GM21717 (cell line): ENCODE measurements at regions not wholly inside any gene's neighbourhood (a gene's known extent, or its start where the extent isn't known, plus 50 kb on each side); places are given as distances from the start of the nearest gene placed in this dataset.
"Not testable (repeated sequence)": the region's sequence is repeated elsewhere in the genome, so short reads cannot be mapped to it uniquely, and the experiment has no call there.

Experiments used
- ATAC-seq: cut with Tn5 transposase; IDR thresholded peaks from one replicate; pipeline ENCODE4 v1.9.1; 2021; ENCODE audit warnings: mild to moderate bottlenecking, moderate library complexity; ENCODE audit not compliant: unreplicated experiment

DNA sequence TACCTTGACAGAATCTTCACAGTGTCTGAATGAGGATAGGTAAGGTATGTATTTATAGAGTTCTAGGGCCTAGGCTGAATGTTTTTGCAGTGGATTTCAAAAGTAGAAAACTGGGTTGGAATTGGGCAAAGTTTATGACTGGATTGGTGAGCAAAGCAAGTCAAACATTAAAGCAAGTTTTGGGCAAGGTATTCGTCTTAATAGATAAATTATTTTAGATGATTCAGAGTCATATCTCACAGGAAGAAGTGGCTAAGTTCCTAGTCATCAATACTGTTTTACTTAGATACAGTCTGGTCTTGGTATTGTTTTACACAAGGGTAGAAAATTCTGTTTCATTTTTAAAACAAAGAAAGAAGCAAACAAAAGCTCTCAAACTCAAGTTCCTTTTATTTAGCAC lies 284.1 kb upstream of the EPHA7 start:
- no peak for ATAC-seq

DNA sequence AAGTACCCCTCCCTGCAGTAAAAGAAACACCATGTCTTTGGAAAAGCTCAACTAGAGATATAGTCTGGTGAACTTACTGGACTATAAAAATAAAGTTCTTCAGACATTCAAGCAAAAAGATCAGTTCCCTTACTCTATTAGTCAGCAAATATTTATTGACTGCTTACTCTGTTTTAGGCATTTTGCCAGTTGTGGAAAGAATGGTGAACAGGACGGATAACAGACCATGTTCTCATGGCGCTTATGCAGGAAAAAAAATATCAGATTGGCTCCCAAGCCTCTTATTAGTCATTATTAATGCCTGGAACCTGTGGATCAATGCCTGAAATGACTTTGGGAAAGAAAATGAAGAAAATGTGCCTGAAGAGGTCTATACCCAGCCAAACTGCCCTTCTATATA lies 282.2 kb upstream of the EPHA7 start:
- ATAC-seq = no peak

DNA sequence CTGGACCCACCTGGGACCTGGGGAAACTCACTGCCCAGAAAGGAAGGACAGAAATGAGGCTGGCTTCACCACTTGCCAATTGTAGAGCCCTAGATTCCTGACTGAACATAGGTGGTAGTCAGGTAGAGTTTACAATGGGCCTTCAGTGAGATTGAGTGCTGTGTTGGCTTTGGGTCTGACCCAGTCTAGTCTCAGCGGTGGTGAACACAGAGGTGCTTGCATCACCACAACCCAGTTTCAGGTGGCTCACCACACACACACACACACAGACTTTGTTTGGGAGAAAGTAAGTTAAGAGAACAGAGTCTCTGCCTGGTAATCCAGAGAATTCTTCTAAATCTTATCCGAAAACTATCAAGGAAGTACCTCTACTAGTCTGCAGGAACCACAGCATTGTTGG lies 266.1 kb upstream of the EPHA7 start:
- no peak for ATAC-seq

DNA sequence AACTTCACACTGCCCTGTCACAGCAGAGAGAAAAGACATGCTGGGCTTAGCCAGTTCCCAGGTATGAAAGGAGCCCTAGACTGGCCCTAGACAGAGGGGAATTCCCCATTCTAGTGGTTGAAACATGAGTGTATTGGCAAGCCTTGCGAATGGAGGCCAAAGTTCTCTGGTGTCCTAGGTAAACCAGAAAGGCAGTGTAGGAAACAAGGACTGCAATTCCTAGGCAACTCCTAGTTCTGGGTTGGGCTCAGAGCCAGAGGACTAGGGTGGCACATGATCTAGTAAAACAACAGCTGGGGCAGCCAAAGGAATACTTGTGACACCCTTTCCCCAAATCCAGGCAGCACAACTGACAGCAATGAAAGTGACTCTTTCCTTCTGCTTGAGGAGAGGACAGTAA lies 265.0 kb upstream of the EPHA7 start:
- ATAC-seq = no peak

DNA sequence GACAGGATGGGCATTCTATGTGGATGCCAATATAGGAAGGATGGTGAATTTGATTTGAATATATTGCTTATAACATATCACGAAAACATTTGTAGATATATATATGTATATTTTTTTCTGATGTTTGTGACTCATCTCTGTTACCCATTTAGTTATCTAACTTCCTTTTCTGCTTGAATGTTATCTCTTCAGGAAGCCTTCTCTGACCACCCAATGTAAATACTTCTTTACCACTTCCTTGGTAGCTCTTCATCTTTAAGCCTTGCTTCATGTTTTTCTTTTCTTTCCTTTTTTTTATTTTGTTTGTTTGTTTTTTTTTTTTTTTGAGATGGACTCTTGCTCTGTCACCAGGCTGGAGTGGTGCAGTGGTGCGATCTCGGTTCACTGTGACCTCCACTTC lies 260.5 kb upstream of the EPHA7 start:
- no peak for ATAC-seq

DNA sequence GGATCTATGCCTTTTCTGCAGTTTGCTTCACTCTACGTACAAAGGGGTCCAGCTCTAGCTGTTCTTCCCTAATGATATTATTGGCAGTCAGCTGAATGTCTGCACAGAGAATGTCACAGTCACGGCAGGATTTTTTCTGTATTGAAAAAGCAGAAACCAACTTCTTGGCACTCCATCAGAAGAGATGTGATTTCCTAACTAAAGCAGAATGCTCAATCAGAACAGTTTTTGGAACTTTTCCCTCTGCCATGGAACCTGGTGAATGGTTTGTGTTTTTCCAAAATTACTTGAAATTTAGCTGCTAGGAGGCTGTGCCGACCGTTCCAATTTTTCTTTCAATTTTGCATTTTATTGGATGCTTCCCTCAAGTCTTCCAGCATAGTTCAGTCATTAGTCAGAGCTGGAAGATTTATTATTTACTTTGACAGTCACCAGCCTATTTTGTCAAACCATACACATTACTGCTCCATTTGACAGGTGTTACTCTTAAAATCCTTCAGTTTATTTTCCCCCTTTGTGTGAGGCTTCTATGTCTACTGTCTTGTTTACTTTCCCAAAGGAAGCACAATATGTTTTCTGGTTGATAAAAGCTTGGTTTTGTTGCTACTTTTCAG lies 259.6 kb upstream of the EPHA7 start:
- ATAC-seq = no peak

DNA sequence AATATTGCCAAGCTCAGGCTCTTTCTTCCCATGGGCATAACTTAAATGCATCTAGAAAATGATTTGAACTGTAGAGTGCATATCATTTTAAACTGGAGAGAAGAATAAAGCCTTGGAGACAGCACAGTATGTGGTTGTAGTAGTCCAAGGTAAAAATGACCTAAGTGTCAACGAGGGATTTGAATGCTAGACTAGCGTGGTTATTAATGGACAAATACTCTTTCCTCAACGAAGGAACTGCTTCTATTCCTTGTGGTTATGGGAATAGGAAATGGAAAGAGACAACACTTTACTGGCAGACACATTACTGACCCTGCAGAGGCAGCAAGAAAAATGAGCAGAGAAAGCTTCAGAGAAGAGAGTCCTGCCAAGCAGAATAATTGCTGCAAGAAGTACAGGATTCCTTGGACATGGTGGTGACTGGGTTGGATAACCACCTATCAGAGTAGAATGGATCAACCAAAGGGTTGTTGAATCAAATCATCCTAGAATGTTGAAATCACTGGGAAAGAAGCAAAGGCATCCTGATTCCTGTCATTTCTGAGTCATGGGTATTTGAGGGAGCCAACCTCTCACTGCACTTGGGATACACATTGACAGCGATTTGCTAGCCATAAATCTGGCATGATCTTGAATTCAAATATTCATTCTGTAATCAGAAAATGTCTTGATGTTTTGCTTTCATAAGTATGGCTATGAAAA lies 258.1 kb upstream of the EPHA7 start:
- no peak for ATAC-seq

DNA sequence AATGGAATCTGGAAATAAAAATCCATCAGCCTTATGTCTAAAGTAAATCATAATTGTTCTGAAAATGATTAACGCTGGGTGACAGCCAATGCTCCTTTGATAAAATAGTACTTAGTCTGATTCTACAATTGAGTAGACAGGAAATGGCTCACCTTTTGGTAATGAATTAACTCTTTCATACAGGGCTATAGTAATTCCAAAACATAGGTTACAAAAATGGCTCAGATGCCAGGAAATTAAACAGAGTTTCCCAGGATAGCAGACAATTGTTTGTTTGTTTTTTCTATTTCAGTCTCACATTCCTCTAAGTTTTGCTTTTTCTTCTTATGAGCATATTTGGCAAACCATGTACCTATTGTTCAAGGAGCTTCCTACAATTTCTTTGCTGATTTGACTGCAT lies 257.2 kb upstream of the EPHA7 start:
- no peak for ATAC-seq

DNA sequence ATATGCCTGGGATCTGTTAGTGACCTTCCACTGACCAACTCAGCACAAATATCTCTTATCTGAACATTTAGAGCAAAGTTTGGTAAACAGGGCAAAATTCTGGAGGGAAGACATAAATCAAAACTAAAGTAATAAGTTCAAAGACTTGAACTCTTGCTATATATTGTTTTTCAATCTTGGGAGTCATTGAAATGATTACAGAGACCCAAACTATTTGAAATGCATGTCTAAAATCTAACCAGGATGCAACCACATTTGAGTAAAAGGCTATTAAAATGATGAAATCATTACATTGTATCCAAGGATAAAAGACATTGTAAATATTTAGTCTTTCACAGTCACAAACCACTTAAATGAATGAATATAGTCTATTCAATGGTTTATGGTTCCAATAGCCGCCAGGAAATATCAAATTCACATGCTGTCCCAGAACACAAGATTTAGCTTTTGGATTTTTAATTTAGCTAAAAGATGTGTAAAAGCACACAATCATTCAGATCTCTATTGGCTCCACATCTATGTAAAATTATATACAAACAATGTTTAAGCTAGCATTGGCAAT lies 256.6 kb upstream of the EPHA7 start:
- no peak for ATAC-seq

DNA sequence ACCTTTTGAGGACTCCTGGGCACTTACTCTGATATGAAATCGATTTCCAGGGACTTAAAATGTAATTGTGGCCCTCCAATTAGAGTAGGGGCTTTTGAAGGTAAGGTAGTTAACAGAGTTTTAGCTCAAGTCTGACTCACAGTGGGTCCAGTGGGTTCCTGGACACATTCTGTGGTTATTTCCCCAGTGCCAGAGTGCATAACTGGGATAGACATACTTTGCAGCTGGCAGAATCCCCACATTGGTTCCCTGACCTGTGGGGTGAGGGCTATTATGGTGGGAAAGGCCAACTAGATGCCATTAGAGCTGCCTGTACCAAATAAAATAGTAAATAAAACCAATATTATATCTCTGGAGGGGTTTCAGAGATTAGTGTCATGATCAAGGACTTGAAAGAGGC lies 243.8 kb upstream of the EPHA7 start:
- ATAC-seq = no peak

DNA sequence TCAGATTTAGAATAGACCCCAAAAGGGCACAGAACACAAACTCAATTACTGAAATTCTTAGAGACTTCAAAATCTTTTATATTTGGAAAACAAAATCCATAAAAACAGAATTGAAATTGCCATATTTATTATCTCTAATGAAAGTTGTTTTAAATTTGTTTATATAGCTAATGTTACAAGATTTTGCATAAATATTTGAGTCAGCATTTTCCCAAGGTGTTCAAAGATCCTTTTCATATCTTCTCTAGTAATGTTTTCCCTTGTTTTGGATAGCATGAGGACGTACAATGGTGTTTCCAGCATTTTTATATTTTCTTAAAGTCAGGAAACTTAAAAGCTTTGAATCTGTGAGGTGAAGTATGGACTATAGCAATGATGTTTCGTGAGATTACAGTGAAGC lies 235.2 kb upstream of the EPHA7 start:
- ATAC-seq = no peak

DNA sequence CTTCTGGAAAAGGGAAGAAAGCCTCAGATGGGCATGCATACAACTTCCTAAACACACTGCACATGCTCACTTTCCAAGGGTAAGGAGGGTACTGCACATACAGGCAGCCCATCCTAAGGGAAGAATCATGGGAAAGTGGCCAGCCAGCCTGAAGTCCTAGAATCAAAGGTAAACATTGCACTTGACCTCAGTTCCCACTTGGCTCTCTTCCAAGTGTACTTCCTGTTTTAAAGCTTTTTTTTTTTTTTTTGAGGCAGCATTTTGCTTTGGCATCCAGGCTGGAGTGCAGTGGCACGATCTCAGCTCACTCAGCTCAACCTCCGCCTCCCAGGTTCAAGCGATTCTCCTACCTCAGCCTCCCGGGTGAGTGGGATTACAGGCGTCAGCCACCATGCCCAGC lies 225.3 kb upstream of the EPHA7 start:
- ATAC-seq = no peak

DNA sequence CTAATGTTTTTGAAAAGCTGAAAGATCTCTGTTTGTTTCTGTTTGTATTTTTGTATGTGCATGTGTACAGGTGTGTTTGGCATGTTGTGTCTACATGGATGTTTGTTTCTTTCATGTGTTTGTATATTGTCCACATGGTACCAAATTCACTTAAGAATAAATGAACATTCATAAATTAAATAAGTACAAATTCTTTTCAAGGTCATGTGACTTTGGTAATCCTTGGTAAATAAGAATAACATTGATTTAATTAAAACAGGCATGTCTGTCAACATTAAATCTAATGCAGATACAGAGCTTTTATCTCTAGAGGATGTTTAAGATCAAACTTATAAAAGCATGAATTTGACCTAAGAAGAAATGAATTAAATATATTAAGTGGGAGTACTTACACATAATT lies 219.8 kb upstream of the EPHA7 start:
- ATAC-seq = no peak

DNA sequence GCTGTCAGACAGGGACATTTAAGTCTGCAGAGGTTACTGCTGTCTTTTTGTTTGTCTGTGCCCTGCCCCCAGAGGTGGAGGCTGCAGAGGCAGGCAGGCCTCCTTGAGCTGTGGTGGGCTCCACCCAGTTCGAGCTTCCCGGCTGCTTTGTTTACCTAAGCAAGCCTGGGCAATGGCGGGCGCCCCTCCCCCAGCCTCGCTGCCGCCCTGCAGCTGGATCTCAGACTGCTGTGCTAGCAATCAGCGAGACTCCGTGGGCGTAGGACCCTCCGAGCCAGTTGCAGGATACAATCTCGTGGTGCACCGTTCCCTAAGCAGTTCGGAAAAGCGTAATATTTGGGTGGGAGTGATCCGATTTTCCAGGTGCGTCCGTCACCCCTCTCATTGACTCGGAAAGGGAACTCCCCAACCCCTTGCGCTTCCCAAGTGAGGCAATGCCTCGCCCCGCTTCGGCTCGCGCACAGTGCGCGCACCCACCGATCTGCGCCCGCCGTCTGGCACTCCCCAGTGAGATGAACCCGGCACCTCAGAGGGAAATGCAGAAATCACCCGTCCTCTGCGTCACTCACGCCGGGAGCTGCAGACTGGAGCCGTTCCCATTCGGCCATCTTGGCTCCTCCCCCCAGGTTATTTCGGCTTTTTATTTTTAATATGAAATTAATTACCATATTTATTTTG lies 217.8 kb upstream of the EPHA7 start:
- ATAC-seq = not testable (repeated sequence)

DNA sequence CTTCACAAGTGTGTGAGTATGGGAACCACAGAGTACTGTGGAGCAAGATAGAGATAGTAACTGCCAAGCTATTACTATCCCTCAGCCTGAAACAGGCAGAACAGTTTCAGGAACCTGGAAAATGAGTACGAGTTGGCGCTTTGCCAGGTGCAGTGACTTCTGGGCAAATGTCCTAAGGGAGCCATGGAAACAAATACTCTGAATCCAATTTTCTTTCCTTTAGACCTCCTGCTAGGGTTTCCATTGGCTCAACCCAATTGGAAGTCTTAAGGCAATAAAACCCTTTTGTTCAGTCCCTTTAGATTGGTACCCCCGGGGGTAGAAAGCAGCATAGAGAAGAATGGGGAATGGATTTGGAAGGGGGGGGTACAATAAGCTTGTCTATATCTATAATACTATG lies 205.0 kb upstream of the EPHA7 start:
- no peak for ATAC-seq

DNA sequence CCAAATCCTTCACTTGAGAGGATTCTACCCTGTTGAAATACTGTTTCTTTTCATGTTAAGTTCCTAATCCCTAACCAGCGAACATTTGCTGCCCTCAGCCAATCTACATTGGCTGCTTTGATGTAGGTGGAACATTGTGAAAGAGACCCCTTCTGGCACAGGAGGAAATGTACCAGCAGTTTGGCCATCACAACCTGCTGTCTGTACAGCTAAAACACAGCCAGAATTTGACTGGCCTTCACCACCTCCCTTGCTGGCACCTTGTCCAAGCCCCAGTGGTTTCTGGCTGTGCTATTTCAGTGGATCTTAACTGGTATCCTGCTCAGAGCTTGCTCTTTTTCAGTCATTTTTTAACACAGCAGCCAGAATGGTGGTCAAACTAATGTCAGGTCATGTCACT lies 202.1 kb upstream of the EPHA7 start:
- ATAC-seq = no peak

DNA sequence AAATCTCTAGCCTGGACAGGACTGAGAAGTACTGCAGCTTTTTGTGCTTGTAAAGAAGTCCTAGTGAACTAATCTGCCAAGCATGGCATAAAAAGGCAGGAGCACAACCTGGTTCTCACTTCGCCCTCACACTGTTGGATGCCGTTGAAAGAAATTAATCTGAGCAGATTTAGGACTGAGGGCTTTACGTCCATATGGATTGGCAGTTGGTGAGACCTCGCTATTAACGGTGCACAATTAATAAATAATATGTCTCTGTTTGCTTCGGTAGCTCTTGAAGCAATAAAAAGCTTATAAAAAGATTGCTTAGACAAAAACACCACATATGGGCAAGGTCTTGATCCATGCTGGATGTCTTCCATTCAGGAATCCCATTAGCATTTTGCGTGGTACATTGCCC lies 185.6 kb upstream of the EPHA7 start:
- no peak for ATAC-seq

DNA sequence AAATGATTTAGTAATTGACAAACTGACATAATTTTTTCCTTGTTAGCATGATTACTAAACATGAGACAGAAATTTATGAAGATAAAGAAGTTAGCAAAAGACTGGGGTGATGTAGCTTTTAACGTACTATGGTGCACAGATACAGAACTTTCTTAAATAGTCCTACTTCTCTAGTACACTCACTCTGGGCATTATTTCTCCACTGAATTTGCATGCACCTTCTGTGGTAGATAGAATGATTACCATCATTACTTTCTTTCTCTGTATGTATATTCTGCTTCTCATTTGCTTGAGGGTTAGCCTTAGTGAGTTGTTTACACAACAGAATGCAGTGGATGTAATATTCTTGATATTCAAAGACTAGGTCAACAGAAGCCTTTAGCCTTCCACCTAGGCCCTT lies 173.1 kb upstream of the EPHA7 start:
- ATAC-seq = no peak

DNA sequence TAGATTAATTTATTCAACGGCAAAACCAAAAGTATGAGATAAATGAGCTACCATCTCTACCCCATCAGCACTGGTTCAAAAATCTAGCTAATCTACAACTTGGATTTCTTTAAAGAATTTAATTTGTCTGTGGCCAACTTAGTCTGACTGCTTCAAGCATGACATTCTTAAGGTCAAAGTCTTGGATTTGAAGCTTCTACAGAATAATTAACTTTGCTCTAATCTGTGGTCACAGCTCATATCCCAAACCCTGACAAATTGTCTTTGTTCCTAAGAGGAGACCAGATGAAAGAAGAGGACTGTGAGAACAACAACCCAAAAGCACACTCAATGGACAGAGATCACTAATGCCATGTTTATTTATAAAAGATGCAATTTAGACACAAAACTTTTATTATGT lies 166.9 kb upstream of the EPHA7 start:
- no peak for ATAC-seq

DNA sequence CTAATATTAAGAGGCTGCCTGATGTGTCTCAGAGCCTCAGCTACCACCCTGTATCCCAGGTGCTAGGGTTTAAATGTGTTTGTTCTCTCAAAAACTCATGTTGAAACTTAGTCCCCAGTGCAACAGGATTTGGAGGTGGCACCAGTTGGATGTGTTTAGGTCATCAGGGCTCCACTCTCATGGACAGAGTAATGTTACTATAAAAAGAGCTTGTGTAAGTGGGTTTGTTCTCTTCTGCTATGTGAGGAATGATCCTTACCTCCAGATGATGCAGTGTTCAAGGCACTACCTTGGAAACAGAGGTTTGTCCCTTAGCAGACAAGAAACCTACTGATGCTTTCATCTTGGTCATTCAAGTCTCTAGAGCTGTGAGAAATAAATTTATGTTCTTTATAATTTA lies 164.9 kb upstream of the EPHA7 start:
- no peak for ATAC-seq

DNA sequence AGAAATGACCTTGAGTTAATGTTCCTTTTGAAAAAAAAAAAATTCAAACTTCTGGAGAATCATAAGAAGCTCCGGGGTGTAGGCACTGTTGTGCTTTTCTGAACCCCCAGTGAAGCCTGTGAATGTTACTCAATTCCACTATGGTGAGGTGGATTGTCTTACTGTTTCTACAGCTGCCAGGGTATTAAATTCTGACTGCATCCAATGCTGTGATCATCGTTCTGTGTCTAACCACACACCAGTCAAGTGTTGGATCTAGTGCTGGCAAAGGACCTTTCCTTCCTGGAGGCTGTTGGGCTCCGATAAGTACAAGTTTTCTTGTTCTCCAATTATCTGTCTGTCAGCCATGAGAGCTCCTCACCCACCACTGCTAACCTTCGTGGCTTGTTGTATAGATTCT lies 162.0 kb upstream of the EPHA7 start:
- ATAC-seq = no peak

DNA sequence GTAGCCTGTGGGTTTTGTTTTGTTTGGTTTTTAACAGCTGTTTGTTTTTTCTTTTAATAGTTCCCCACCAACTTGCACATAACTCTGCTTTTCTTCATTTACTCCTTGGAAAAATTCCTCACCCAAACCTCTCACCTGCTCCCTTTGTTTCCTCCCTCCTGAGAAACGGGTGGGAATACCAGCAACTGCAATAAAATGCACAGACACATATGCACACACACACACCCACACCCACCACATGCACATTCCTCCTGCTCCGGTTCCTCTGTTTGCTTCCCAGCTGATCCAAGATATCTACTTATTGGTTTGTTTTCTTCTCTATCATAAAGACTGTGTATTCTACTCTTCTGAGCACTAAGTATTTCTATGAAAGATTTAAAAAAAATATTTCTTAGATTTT lies 161.1 kb upstream of the EPHA7 start:
- no peak for ATAC-seq
